RWPE1 (cell line): ENCODE measurements at regions not wholly inside any gene's neighbourhood (a gene's known extent, or its start where the extent isn't known, plus 50 kb on each side); places are given as distances from the start of the nearest gene placed in this dataset.

Experiments used
- CTCF ChIA-PET: fragments of 350-600 bp; sonication (Branson Sonifier 250); formaldehyde crosslinking; extraction: SDS; loops from one replicate; lab custom pipeline; 2021; lab: Yijun Ruan, JAX
- POLR2A ChIA-PET: fragments of 400-600 bp; formaldehyde crosslinking; extraction: SDS; loops from one replicate; lab custom pipeline; 2020; ENCODE audit warnings: antibody characterized with exemption; ENCODE audit not compliant: low non-redundant PET; lab: Yijun Ruan, JAX
- DNase-seq: peaks from one replicate; pipeline ENCODE4 v3.0.0; 2012; ENCODE audit warnings: low spot score
- H3K27ac ChIP-seq: fragments of 450-650 bp; 2 replicates; pipeline ENCODE4 v1.5.1; 2017
- CTCF ChIP-seq: fragments of 450-650 bp; conservative IDR thresholded peaks from 2 replicates; pipeline ENCODE4 v1.5.1; 2017; ENCODE audit warnings: low read depth, mild to moderate bottlenecking

GRCh38 chr1:187491082-187491720 is 662.5 kb downstream of the PLA2G4A start:
- CTCF ChIA-PET: no interaction called here

GRCh38 chr1:187498028-187498427 is 669.3 kb downstream of the PLA2G4A start:
- no peak for DNase-seq
- ChIA-PET POLR2A (no interaction called here), CTCF (no interaction called here)
- no peak overlapping the region for H3K27ac ChIP-seq
- TF ChIP-seq CTCF: no peak

More at GRCh38 chr1:187491082-187491720, 662.5 kb downstream of the PLA2G4A start:
- peak; percentile 36 for DNase-seq
- H3K27ac ChIP-seq: no peak overlapping the region
- POLR2A ChIA-PET: no interaction called here
- TF ChIP-seq CTCF: no peak

- ChIA-PET POLR2A (no interaction called here), CTCF (no interaction called here)
- no peak for TF ChIP-seq CTCF
- no peak for DNase-seq
- no peak overlapping the region for H3K27ac ChIP-seq
These were observed 676.0 kb downstream of the PLA2G4A start for GRCh38 chr1:187504779-187505178.

GRCh38 chr1:187509091-187509490 is 680.3 kb downstream of the PLA2G4A start:
- CTCF ChIA-PET: no interaction called here
- POLR2A ChIA-PET: no interaction called here
- no peak for TF ChIP-seq CTCF
- H3K27ac ChIP-seq: no peak overlapping the region
- DNase-seq: no peak

- H3K27ac ChIP-seq: no peak overlapping the region
- ChIA-PET CTCF (interaction anchor here (0.6 kb wide), 1 partner anchor 773 kb away, joined by 3 read pairs; no protein-coding TSS in a partner anchor), POLR2A (no interaction called here)
- DNase-seq: no peak
- TF ChIP-seq CTCF: no peak
These were observed 684.4 kb downstream of the PLA2G4A start for GRCh38 chr1:187513190-187513589.

GRCh38 chr1:187514110-187514509 is 685.4 kb downstream of the PLA2G4A start:
- no peak overlapping the region for H3K27ac ChIP-seq
- ChIA-PET POLR2A (no interaction called here), CTCF (no interaction called here)
- no peak for TF ChIP-seq CTCF
- DNase-seq: no peak
